H1 (cell line): ENCODE measurements at regions not wholly inside any gene's neighbourhood (a gene's known extent, or its start where the extent isn't known, plus 50 kb on each side); places are given as distances from the start of the nearest gene placed in this dataset.

Experiments used
- CTCF ChIA-PET: fragments of 300-600 bp; sonication (Branson Sonifier 250); formaldehyde crosslinking; loops from one replicate; lab custom pipeline; 2021; ENCODE audit not compliant: partially characterized antibody; lab: Charles Lee
- POLR2A ChIA-PET: fragments of 300-600 bp; sonication (Branson Sonifier 250); formaldehyde crosslinking; loops from one replicate; lab custom pipeline; 2021; ENCODE audit warnings: inconsistent platforms; ENCODE audit not compliant: partially characterized antibody; lab: Charles Lee
- DNase-seq, 2 experiments: peaks; one replicate each; pipeline versions ENCODE4 v3.0.0 to v3.0.0-alpha.2; 2010 to 2022; ENCODE audit warnings: low spot score in 2 of 2, low read depth in 1 of 2, mixed read lengths in 1 of 2
- FAIRE-seq: peaks from 2 replicates; lab custom pipeline; 2011; peaks lifted over from hg19 to GRCh38; lab: Jason Lieb, UNC
- H2AFZ ChIP-seq: 2 replicates; pipeline ENCODE4 v1.8.1; 2012; ENCODE audit warnings: low read length, inconsistent platforms
- H2AK5ac ChIP-seq: 2 replicates; pipeline ENCODE4 v1.6.1; 2013; ENCODE audit warnings: low read depth, low read length
- H2BK120ac ChIP-seq: replicated peaks from 2 replicates; pipeline ENCODE3; 2013; ENCODE audit warnings: low read depth, low read length, inconsistent platforms
- H2BK12ac ChIP-seq: 2 replicates; pipeline ENCODE4 v1.6.1; 2013; ENCODE audit warnings: low read depth, low read length
- H2BK15ac ChIP-seq: 2 replicates; pipeline ENCODE4 v1.6.1; 2013; ENCODE audit warnings: low read length
- H2BK20ac ChIP-seq: 2 replicates; pipeline ENCODE4 v1.6.1; 2013; ENCODE audit warnings: low read length
- H2BK5ac ChIP-seq: 2 replicates; pipeline ENCODE4 v1.6.1; 2013; ENCODE audit warnings: low read depth, low read length
- H3K14ac ChIP-seq: 2 replicates; pipeline ENCODE4 v1.6.1; 2013; ENCODE audit warnings: inconsistent platforms; ENCODE audit not compliant: insufficient read length
- H3K18ac ChIP-seq: 2 replicates; pipeline ENCODE4 v1.6.1; 2013; ENCODE audit warnings: low read length; ENCODE audit errors: extremely low read depth
- H3K23ac ChIP-seq: 2 replicates; pipeline ENCODE4 v1.6.1; 2013; ENCODE audit warnings: inconsistent platforms; ENCODE audit not compliant: insufficient read length
- H3K23me2 ChIP-seq: 2 replicates; pipeline ENCODE4 v1.6.1; 2013; ENCODE audit warnings: low read depth, low read length
- H3K27ac ChIP-seq: 2 replicates; pipeline ENCODE4 v1.6.1; 2011; ENCODE audit warnings: low read depth, low read length, inconsistent platforms
- H3K27me3 ChIP-seq, 4 experiments: replicated peaks in 1 of 4; 1 replicate in 1 of 4; 2 replicates in 3 of 4; pipeline versions ENCODE4 v1.6.1 to v1.8.1; 2011 to 2013; ENCODE audit warnings: low read length in 3 of 4, mild to moderate bottlenecking in 3 of 4, inconsistent platforms in 2 of 4, mixed read lengths in 2 of 4, moderate library complexity in 1 of 4; ENCODE audit not compliant: control insufficient read depth in 3 of 4, insufficient read depth in 3 of 4; ENCODE audit errors: extremely low read depth in 1 of 4
- H3K36me3 ChIP-seq, 4 experiments: 2 replicates each; pipeline versions ENCODE4 v1.6.1 to v1.8.1; 2011 to 2013; ENCODE audit warnings: mild to moderate bottlenecking in 4 of 4, low read length in 3 of 4, moderate library complexity in 2 of 4, control low read depth in 1 of 4, inconsistent platforms in 1 of 4; ENCODE audit not compliant: insufficient read depth in 4 of 4, control insufficient read depth in 2 of 4
- H3K4ac ChIP-seq: replicated peaks from 2 replicates; pipeline ENCODE3; 2013; ENCODE audit warnings: low read length, low read depth, mixed read lengths, inconsistent platforms; ENCODE audit not compliant: insufficient read length
- H3K4me1 ChIP-seq, 4 experiments: replicated peaks in 1 of 4; 1 replicate in 1 of 4; 2 replicates in 3 of 4; pipeline versions ENCODE4 v1.6.1 to v1.8.1; 2011 to 2013; ENCODE audit warnings: low read length in 3 of 4, inconsistent platforms in 2 of 4, mixed read lengths in 1 of 4; ENCODE audit not compliant: insufficient read depth in 4 of 4, control insufficient read depth in 3 of 4
- H3K4me2 ChIP-seq, 2 experiments: 2 replicates each; pipeline versions ENCODE4 v1.6.1 to v1.8.1; 2011 to 2013; ENCODE audit warnings: low read depth in 2 of 2, low read length in 2 of 2, control low read depth in 1 of 2, inconsistent platforms in 1 of 2, mild to moderate bottlenecking in 1 of 2; ENCODE audit not compliant: insufficient read depth in 1 of 2
- H3K4me3 ChIP-seq, 4 experiments: fragments of 200-600, 300-600 bp in 1 of 4; sonication (generic), shearing (Covaris generic), sonication (Bioruptor Twin) in 1 of 4; 2 replicates each; pipeline versions ENCODE4 v1.5.1 to v1.8.1; 2011 to 2016; ENCODE audit warnings: low read length in 4 of 4, low read depth in 3 of 4, control low read depth in 2 of 4, inconsistent platforms in 2 of 4, mild to moderate bottlenecking in 2 of 4, mixed read lengths in 1 of 4, moderate library complexity in 1 of 4; ENCODE audit not compliant: insufficient read depth in 2 of 4; ENCODE audit errors: extremely low read depth in 1 of 4
- H3K56ac ChIP-seq: replicated peaks from 2 replicates; pipeline ENCODE3; 2013; ENCODE audit warnings: low read depth, mild to moderate bottlenecking, mixed read lengths, low read length, inconsistent platforms; ENCODE audit not compliant: insufficient read length
- H3K79me1 ChIP-seq: 2 replicates; pipeline ENCODE4 v1.6.1; 2013; ENCODE audit warnings: low read depth, low read length, control low read depth
- H3K79me2 ChIP-seq, 2 experiments: 2 replicates each; pipeline versions ENCODE4 v1.6.1 to v1.8.1; 2012 to 2013; ENCODE audit warnings: low read length in 2 of 2, mild to moderate bottlenecking in 2 of 2, inconsistent platforms in 1 of 2; ENCODE audit not compliant: insufficient read depth in 2 of 2, control insufficient read depth in 1 of 2
- H3K9ac ChIP-seq, 4 experiments: replicated peaks in 1 of 4; 1 replicate in 1 of 4; 2 replicates in 3 of 4; pipeline versions ENCODE4 v1.6.1 to v1.8.1; 2011 to 2013; ENCODE audit warnings: low read depth in 3 of 4, low read length in 3 of 4, control low read depth in 2 of 4, mild to moderate bottlenecking in 2 of 4, moderate library complexity in 2 of 4, inconsistent platforms in 1 of 4; ENCODE audit errors: extremely low read depth in 1 of 4
- H3K9me3 ChIP-seq, 2 experiments: 2 replicates each; pipeline versions ENCODE4 v1.6.1 to v1.8.1; 2012 to 2013; ENCODE audit warnings: mild to moderate bottlenecking in 2 of 2, moderate library complexity in 2 of 2, control low read depth in 1 of 2, inconsistent platforms in 1 of 2, low read depth in 1 of 2, low read length in 1 of 2, mixed read lengths in 1 of 2; ENCODE audit not compliant: insufficient read depth in 2 of 2
- H4K20me1 ChIP-seq, 2 experiments: replicated peaks in 1 of 2; 2 replicates each; pipeline versions ENCODE3 to v1.8.1; 2011 to 2013; ENCODE audit warnings: inconsistent platforms in 2 of 2, low read length in 2 of 2, mild to moderate bottlenecking in 1 of 2; ENCODE audit not compliant: insufficient read depth in 2 of 2, control insufficient read depth in 1 of 2
- H4K5ac ChIP-seq: 2 replicates; pipeline ENCODE4 v1.6.1; 2013; ENCODE audit warnings: low read length, low read depth, mixed read lengths, inconsistent platforms; ENCODE audit not compliant: insufficient read length
- H4K8ac ChIP-seq: 2 replicates; pipeline ENCODE4 v1.8.0; 2013; ENCODE audit warnings: mild to moderate bottlenecking, moderate library complexity, low read length, inconsistent platforms; ENCODE audit not compliant: insufficient read depth; ENCODE audit errors: extremely low read depth
- H4K91ac ChIP-seq: replicated peaks from 2 replicates; pipeline ENCODE3; 2013; ENCODE audit warnings: low read length, mixed read lengths, inconsistent platforms; ENCODE audit not compliant: insufficient read length
- ASH2L ChIP-seq: fragments of 200-600, 300-600 bp; sonication (generic); IDR thresholded peaks from one replicate; pipeline ENCODE4 v1.7.1; 2017; ENCODE audit warnings: low read length
- CTBP2 ChIP-seq: IDR thresholded peaks from 2 replicates; pipeline ENCODE4 v1.7.0; 2011; ENCODE audit warnings: borderline replicate concordance, mild to moderate bottlenecking, moderate library complexity, mixed read lengths, low read length; ENCODE audit not compliant: insufficient read depth, insufficient read length
- KDM4A ChIP-seq: IDR thresholded peaks from one replicate; pipeline ENCODE4 v1.7.1; 2012; ENCODE audit warnings: low read depth, mild to moderate bottlenecking, moderate library complexity, low read length, inconsistent platforms; ENCODE audit not compliant: severe bottlenecking
- POLR2AphosphoS5 ChIP-seq: IDR thresholded peaks from 2 replicates; pipeline ENCODE4 v1.6.1; 2011; ENCODE audit warnings: low read depth, low read length
- RNF2 ChIP-seq: fragments of 200-900, 300-1000 bp; sonication (generic); IDR thresholded peaks from 2 replicates; pipeline ENCODE4 v1.7.1; 2016; ENCODE audit warnings: borderline replicate concordance, low read depth, mild to moderate bottlenecking, antibody characterized with exemption, low read length; ENCODE audit not compliant: poor library complexity, severe bottlenecking; ENCODE audit errors: missing control alignments
- SAP30 ChIP-seq: fragments of 300-600 bp; sonication (generic); IDR thresholded peaks from 2 replicates; pipeline ENCODE4 v1.7.1; 2012; ENCODE audit warnings: low read length, moderate library complexity, mild to moderate bottlenecking, inconsistent platforms; ENCODE audit not compliant: insufficient read depth, insufficient replicate concordance
- SIX5 ChIP-seq: IDR thresholded peaks from 2 replicates; pipeline ENCODE4 v1.6.1; 2011; ENCODE audit warnings: mild to moderate bottlenecking, low read depth, low read length
- SRF ChIP-seq: IDR thresholded peaks from 2 replicates; pipeline ENCODE4 v1.6.1; 2011; ENCODE audit warnings: mild to moderate bottlenecking, low read depth, low read length, moderate library complexity
- TAF7 ChIP-seq: optimal IDR thresholded peaks from 2 replicates; pipeline ENCODE3; 2011; ENCODE audit warnings: low read depth, mild to moderate bottlenecking, inconsistent platforms, low read length, moderate library complexity, borderline replicate concordance
- WGBS, 2 experiments: shearing (Covaris generic) in 1 of 2; methylation state at CpG; one replicate each; pipeline versions ENCODE4 v1.1.6 to v1.1.7; 2013 to 2015; ENCODE audit warnings: low lambda C conversion rate in 2 of 2, mixed read lengths in 2 of 2, inconsistent platforms in 1 of 2, low coverage in 1 of 2, missing lambda C conversion rate in 1 of 2; ENCODE audit not compliant: insufficient replicate concordance in 2 of 2, insufficient coverage in 1 of 2, insufficient read length in 1 of 2; ENCODE audit errors: extremely low coverage in 1 of 2, missing lambda C conversion rate in 1 of 2; 5-methylcytosine and 5-hydroxymethylcytosine counted together

DNA sequence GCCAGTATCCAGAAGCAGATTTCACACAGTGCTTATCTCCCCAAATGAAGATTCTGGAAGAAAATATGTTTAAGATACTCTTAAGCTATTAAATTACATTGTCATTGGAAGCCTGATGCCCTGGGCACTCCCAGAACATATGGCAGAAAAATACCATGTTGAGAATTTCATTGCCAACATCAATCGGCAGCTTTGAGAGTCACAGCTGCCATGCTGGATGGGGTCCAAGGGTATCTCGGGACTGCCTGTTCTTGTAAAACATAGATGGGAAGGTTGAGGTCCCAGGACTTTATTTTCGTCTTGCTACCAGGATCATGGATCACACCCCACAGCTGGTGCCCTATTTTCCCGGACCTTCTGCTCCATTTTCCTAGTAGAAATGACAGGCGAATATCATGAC is 632.5 kb downstream of the SUCLG1 start:
- Histone ChIP-seq H3K27ac (no peak overlapping the region), H4K20me1 (no peaks in the 10 kb centered on the region), H3K56ac (no peak overlapping the region), H3K23me2 (no peaks in the 10 kb centered on the region), H3K18ac (no peak overlapping the region), H4K91ac (no peak overlapping the region), H3K9me3 (no peaks in the 10 kb centered on the region), H3K4ac (no peak overlapping the region), H3K27me3 (no peaks in the 10 kb centered on the region), H4K8ac (no peak overlapping the region), H3K9ac (no peak overlapping the region), H2BK20ac (no peak overlapping the region), H2AFZ (no peak overlapping the region), H2AK5ac (no peak overlapping the region), H4K5ac (no peak overlapping the region), H2BK15ac (no peak overlapping the region), H2BK5ac (no peak overlapping the region), H3K79me2 (no peaks in the 10 kb centered on the region), H2BK12ac (no peak overlapping the region), H3K79me1 (no peaks in the 10 kb centered on the region), H3K23ac (no peak overlapping the region), H3K14ac (no peak overlapping the region), H2BK120ac (no peak overlapping the region), H3K36me3 (no peaks in the 10 kb centered on the region), H3K4me1 (no peaks in the 10 kb centered on the region), H3K4me2 (no peak overlapping the region), H3K4me3 (no peak overlapping the region)
- TF ChIP-seq ASH2L (no peak), TAF7 (no peak), SAP30 (no peak), RNF2 (no peak), SRF (no peak), CTBP2 (no peak), SIX5 (no peak), POLR2AphosphoS5 (no peak), KDM4A (no peak)
- FAIRE-seq = no peak
- CTCF ChIA-PET = interaction anchor here (0.6 to 1.6 kb wide), 7 partner anchors 9 to 802 kb away, joined by 3 to 7 read pairs (median 3); no protein-coding TSS in a partner anchor
- no peak for DNase-seq
- POLR2A ChIA-PET = no interaction called here
- WGBS, 2 experiments = 88% methylated on average over 5 of the region's 5 CpGs; no CpG with 5 or more reads in 1 of the 2 experiments
